ENCODE measurements at regions not wholly inside any gene's neighbourhood (a gene's known extent, or its start where the extent isn't known, plus 50 kb on each side); places are given as distances from the start of the nearest gene placed in this dataset.

DNA sequence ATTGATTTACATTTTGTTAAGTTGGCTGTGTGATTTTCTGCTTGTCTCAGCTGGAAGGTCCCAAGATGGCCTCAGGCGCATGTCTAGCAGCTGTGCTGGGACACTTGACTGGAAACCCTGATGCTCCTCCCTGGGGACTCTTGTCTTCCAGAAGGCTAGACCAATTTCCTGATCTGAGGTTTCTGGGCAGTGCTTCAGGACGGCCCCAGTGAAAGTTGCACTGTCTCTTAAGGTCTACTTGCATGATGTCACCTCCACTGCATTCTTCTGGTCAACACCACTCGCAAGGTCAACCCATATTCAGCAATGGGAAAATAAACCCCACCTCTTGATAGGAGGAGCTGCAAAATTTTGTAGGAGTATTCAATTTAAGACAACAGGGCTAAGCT is 116.0 kb downstream of the SALL1 start:
- TF ChIP-seq EZH2 (IDR thresholded peaks at IDR 0.05; ENCODE audit: insufficient read depth, low read length), result no peak
- TF ChIP-seq, protein P1, sequence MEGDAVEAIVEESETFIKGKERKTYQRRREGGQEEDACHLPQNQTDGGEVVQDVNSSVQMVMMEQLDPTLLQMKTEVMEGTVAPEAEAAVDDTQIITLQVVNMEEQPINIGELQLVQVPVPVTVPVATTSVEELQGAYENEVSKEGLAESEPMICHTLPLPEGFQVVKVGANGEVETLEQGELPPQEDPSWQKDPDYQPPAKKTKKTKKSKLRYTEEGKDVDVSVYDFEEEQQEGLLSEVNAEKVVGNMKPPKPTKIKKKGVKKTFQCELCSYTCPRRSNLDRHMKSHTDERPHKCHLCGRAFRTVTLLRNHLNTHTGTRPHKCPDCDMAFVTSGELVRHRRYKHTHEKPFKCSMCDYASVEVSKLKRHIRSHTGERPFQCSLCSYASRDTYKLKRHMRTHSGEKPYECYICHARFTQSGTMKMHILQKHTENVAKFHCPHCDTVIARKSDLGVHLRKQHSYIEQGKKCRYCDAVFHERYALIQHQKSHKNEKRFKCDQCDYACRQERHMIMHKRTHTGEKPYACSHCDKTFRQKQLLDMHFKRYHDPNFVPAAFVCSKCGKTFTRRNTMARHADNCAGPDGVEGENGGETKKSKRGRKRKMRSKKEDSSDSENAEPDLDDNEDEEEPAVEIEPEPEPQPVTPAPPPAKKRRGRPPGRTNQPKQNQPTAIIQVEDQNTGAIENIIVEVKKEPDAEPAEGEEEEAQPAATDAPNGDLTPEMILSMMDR (IDR thresholded peaks at IDR 0.05; ENCODE audit: insufficient read depth, low read depth, low read length), result no peak
